SK-N-MC (cell line): ENCODE measurements at regions not wholly inside any gene's neighbourhood (a gene's known extent, or its start where the extent isn't known, plus 50 kb on each side); places are given as distances from the start of the nearest gene placed in this dataset.

ENCODE experiments used
- DNase-seq: peaks from one replicate; pipeline ENCODE4 v3.0.0-alpha.2; 2011; ENCODE audit warnings: low read depth, low spot score
- H3K27ac ChIP-seq: fragments of 200-600 bp; sonication (generic); 2 replicates; pipeline ENCODE4 v1.5.1; 2016; ENCODE audit warnings: mixed run types
- H3K36me3 ChIP-seq: fragments of 200-600 bp; sonication (generic); 2 replicates; pipeline ENCODE4 v1.6.1; 2017; ENCODE audit warnings: antibody characterized with exemption, low read length, mixed read lengths; ENCODE audit not compliant: insufficient read depth
- H3K4me3 ChIP-seq: fragments of 200-600 bp; sonication (generic); 2 replicates; pipeline ENCODE4 v1.5.1; 2016
- H3K9ac ChIP-seq: fragments of 200-600 bp; sonication (generic); 2 replicates; pipeline ENCODE4 v1.8.0; 2017; ENCODE audit warnings: mixed run types, mixed read lengths; ENCODE audit not compliant: insufficient read length
- H3K9me3 ChIP-seq: fragments of 200-600 bp; sonication (generic); 2 replicates; pipeline ENCODE4 v1.6.1; 2017; ENCODE audit warnings: low read depth, mild to moderate bottlenecking, antibody characterized with exemption, low read length, moderate library complexity, mixed read lengths
- EZH2 ChIP-seq: fragments of 200-600 bp; sonication (generic); IDR thresholded peaks from one replicate; pipeline ENCODE4 v1.6.1; 2017; ENCODE audit warnings: antibody characterized with exemption
- FOXP2 ChIP-seq: optimal IDR thresholded peaks from 2 replicates; pipeline ENCODE3; 2011; ENCODE audit warnings: mild to moderate bottlenecking, moderate library complexity; ENCODE audit not compliant: insufficient read depth; ENCODE audit errors: extremely low read length, control extremely low read depth
- POLR2AphosphoS5 ChIP-seq: IDR thresholded peaks from 2 replicates; pipeline ENCODE4 v1.6.1; 2012; ENCODE audit warnings: mild to moderate bottlenecking, low read depth, low read length, borderline replicate concordance

GRCh38 chrX:9122519-9123245 is 88.8 kb upstream of the FAM9B start:
- Histone ChIP-seq H3K9me3 (no peaks in the 10 kb centered on the region), H3K27ac (no peak overlapping the region), H3K9ac (no peak overlapping the region), H3K4me3 (no peak overlapping the region), H3K36me3 (no peaks in the 10 kb centered on the region)
- no peak for TF ChIP-seq FOXP2
- TF ChIP-seq EZH2: no peak
- no peak for TF ChIP-seq POLR2AphosphoS5
- no peak for DNase-seq

DNA sequence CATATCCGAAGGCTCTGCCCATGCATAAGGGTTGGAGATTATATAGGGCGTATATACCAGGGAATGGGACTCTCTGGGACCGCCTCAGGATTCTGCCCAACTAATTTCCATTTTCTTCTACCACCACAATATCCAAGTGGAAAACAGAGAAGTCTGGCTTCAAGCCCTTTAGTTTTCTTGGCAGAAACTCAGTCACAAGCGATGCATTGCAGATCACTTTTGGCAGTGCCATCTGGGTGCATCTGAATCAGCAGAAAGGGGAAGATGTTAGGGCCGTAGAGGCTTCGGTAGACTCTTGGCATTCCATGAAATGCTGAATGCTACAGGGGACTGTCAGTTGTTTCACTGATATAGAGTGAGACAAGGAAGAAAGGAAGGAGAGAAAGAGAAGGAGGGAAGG is 94.1 kb upstream of the FAM9B start:
- Histone ChIP-seq H3K4me3 (no peak overlapping the region), H3K9ac (no peak overlapping the region), H3K27ac (no peak overlapping the region), H3K9me3 (no peaks in the 10 kb centered on the region), H3K36me3 (no peaks in the 10 kb centered on the region)
- TF ChIP-seq POLR2AphosphoS5 (no peak), EZH2 (no peak), FOXP2 (no peak)
- DNase-seq: no peak

DNA sequence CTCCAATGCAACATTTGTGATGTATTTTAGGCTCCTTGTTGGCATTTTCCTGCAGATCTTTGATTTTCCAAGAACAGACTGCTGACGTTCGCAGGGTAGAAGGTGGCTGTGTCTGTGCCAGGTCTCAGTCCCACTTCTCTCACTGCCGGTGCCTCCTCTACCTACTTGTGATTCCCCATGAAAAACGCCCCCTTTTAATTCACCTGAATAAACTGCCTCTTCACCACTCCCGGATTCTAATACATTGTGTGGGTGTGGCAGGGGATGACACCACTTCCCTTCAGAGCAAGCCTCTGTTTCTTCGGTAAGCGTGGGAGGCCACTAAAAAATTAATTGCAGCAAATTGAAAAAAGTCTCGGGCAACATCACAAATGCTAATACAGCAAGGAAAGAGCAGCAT is 96.1 kb upstream of the FAM9B start:
- no peak for TF ChIP-seq FOXP2
- TF ChIP-seq EZH2: no peak
- H3K9ac ChIP-seq: no peak overlapping the region

GRCh38 chrX:9131066-9131465 is 97.1 kb upstream of the FAM9B start:
- DNase-seq: no peak
- Histone ChIP-seq H3K36me3 (no peaks in the 10 kb centered on the region), H3K9ac (no peak overlapping the region), H3K27ac (no peak overlapping the region), H3K4me3 (no peak overlapping the region), H3K9me3 (no peaks in the 10 kb centered on the region)
- TF ChIP-seq POLR2AphosphoS5 (no peak), EZH2 (no peak), FOXP2 (no peak)

More for the DNA sequence above, 96.1 kb upstream of the FAM9B start:
- no peaks in the 10 kb centered on the region for H3K9me3 ChIP-seq
- DNase-seq: no peak
- H3K4me3 ChIP-seq: no peak overlapping the region
- no peaks in the 10 kb centered on the region for H3K36me3 ChIP-seq
- H3K27ac ChIP-seq: no peak overlapping the region

DNA sequence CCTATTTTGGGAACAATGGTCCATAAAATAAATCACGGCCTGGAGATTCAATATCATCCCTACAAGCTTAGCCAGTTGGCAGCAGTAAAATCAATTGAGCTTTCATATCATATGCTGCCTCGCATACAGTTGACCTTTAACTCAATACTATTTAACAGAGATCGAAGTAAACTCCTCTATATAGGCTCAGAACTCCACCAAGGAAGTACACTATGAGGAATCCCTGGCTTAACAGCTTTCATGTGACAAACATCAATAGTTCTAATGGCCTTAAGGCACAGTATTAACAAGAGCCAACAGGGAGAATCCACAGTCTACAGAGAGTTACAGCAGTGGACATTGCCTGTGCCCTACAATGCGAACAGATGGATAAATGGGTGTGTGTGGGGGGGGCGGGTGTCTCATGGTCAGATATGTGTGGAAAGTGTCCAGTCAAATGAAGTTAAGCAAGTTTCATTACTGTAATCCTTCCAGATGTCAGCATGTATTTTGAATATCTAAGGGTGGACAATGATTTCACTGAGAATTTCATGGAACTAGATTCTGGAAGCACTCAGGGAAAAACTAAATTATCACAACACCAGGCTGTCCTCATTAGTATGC is 98.2 kb upstream of the FAM9B start:
- DNase-seq: no peak

GRCh38 chrX:9133426-9133825 is 99.5 kb upstream of the FAM9B start:
- no peak for TF ChIP-seq POLR2AphosphoS5
- no peak for TF ChIP-seq EZH2
- no peak for TF ChIP-seq FOXP2
- H3K36me3 ChIP-seq: no peaks in the 10 kb centered on the region
- H3K9me3 ChIP-seq: no peaks in the 10 kb centered on the region
- no peak overlapping the region for H3K4me3 ChIP-seq
- no peak overlapping the region for H3K27ac ChIP-seq
- H3K9ac ChIP-seq: no peak overlapping the region
- DNase-seq: no peak

More for the DNA sequence above, 98.2 kb upstream of the FAM9B start:
- no peaks in the 10 kb centered on the region for H3K9me3 ChIP-seq
- H3K9ac ChIP-seq: no peak overlapping the region
- TF ChIP-seq EZH2: no peak
- no peak for TF ChIP-seq FOXP2
- TF ChIP-seq POLR2AphosphoS5: no peak
- H3K27ac ChIP-seq: no peak overlapping the region
- H3K4me3 ChIP-seq: no peak overlapping the region
- no peaks in the 10 kb centered on the region for H3K36me3 ChIP-seq

DNA sequence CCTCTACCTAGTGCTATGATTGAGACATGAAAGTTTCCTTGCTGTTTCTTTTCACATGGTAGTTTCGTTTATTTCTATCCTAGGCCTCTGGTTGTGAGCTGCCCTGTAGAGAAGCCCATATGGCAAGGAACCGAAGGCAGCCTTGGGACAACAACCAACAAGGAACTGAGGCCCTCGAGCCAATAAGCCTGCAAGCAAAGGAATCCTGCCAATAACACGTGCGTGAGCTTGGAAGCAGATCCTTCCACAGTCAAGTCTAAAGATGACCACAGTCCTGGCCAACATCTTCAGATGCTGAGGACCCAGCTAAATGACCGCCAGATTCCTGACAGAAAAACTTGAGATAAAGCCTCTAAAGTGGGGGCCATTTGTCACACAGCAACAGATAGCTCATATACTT is 100.4 kb upstream of the FAM9B start:
- Histone ChIP-seq H3K36me3 (no peaks in the 10 kb centered on the region), H3K4me3 (no peak overlapping the region), H3K27ac (no peak overlapping the region), H3K9me3 (no peaks in the 10 kb centered on the region), H3K9ac (no peak overlapping the region)
- DNase-seq: no peak
- TF ChIP-seq POLR2AphosphoS5 (no peak), FOXP2 (no peak), EZH2 (no peak)

DNA sequence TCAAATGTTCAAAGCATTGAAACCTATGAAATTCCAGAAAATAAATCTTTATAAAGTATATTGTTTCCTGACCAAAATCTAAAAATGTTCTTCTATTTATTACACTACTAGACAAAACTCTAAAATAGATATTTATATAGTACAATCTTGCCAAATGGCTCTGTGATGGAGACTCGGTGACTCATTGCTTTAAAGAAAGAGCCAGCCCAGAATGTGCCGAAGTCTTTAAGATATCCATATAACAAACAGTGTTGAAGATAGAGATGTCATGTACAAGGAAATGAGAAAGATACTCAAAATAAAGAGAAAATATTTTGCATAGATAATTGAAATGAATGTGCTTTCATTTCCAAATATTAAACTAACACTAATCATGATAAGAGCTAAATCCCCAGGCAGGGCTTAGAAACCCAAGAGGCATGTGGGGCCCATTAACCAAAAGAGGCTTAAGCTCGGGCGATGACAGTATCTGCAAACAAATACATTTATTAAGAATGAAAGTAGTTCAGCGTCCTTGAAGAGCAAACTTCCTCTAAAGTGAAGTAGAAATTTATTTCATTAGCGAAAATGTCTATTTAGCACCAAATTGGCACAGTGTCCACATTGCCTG is 102.1 kb upstream of the FAM9B start:
- no peak for DNase-seq
- H3K4me3 ChIP-seq: no peak overlapping the region
- H3K27ac ChIP-seq: no peak overlapping the region
- TF ChIP-seq EZH2 (no peak), FOXP2 (no peak), POLR2AphosphoS5 (no peak)
- no peak overlapping the region for H3K9ac ChIP-seq
- H3K9me3 ChIP-seq: no peaks in the 10 kb centered on the region
- no peaks in the 10 kb centered on the region for H3K36me3 ChIP-seq
